Mesenchymal stem cell (in vitro differentiated cells and primary cell): ENCODE measurements at regions not wholly inside any gene's neighbourhood (a gene's known extent, or its start where the extent isn't known, plus 50 kb on each side); places are given as distances from the start of the nearest gene placed in this dataset.

Source experiments
- DNase-seq: peaks from one replicate; pipeline ENCODE4 v3.0.0-alpha.2; 2013
- H2AFZ ChIP-seq: one replicate; pipeline ENCODE4 v1.6.1; 2013; ENCODE audit warnings: low read depth, mild to moderate bottlenecking, control low read depth, inconsistent platforms, low read length, moderate library complexity
- H2AK5ac ChIP-seq: 2 replicates; pipeline ENCODE4 v1.6.1; 2013; ENCODE audit warnings: low read length, moderate library complexity, mild to moderate bottlenecking, inconsistent platforms; ENCODE audit not compliant: severe bottlenecking
- H2BK120ac ChIP-seq: one replicate; pipeline ENCODE4 v1.6.1; 2013; ENCODE audit warnings: low read depth, mild to moderate bottlenecking, inconsistent platforms, low read length, moderate library complexity
- H2BK12ac ChIP-seq, 2 experiments: one replicate each; pipeline ENCODE4 v1.6.1; 2013; ENCODE audit warnings: inconsistent platforms in 2 of 2, low read length in 2 of 2, mild to moderate bottlenecking in 2 of 2, moderate library complexity in 2 of 2, control low read depth in 1 of 2
- H2BK15ac ChIP-seq: one replicate; pipeline ENCODE4 v1.6.1; 2013; ENCODE audit warnings: mild to moderate bottlenecking, low read depth, inconsistent platforms; ENCODE audit not compliant: poor library complexity, severe bottlenecking
- H2BK5ac ChIP-seq: 2 replicates; pipeline ENCODE4 v1.6.1; 2013; ENCODE audit warnings: low read depth, mild to moderate bottlenecking, low read length, control low read depth, inconsistent platforms; ENCODE audit not compliant: poor library complexity, severe bottlenecking
- H3K14ac ChIP-seq, 2 experiments: one replicate each; pipeline ENCODE4 v1.6.1; 2013; ENCODE audit warnings: inconsistent platforms in 2 of 2, low read length in 2 of 2, control low read depth in 1 of 2, mild to moderate bottlenecking in 1 of 2, moderate library complexity in 1 of 2
- H3K18ac ChIP-seq, 2 experiments: one replicate each; pipeline ENCODE4 v1.6.1; 2013; ENCODE audit warnings: inconsistent platforms in 2 of 2, low read length in 2 of 2, control low read depth in 1 of 2, low read depth in 1 of 2, mild to moderate bottlenecking in 1 of 2
- H3K23ac ChIP-seq, 2 experiments: one replicate each; pipeline ENCODE4 v1.6.1; 2013; ENCODE audit warnings: inconsistent platforms in 2 of 2, low read length in 2 of 2, mild to moderate bottlenecking in 2 of 2, moderate library complexity in 2 of 2, control low read depth in 1 of 2
- H3K27ac ChIP-seq: 2 replicates; pipeline ENCODE4 v1.5.1; 2013; ENCODE audit warnings: mild to moderate bottlenecking, moderate library complexity, low read length, control low read depth, inconsistent platforms; ENCODE audit not compliant: poor library complexity, severe bottlenecking
- H3K27me3 ChIP-seq, 2 experiments: 2 replicates each; pipeline versions ENCODE4 v1.6.1 to v1.7.0; 2013; ENCODE audit warnings: low read length in 2 of 2, mild to moderate bottlenecking in 2 of 2, moderate library complexity in 2 of 2, control low read depth in 1 of 2, inconsistent platforms in 1 of 2; ENCODE audit not compliant: control insufficient read depth in 1 of 2, insufficient read depth in 1 of 2
- H3K36me3 ChIP-seq, 2 experiments: 2 replicates each; pipeline versions ENCODE4 v1.6.1 to v1.7.0; 2013; ENCODE audit warnings: low read length in 2 of 2, control low read depth in 1 of 2, inconsistent platforms in 1 of 2, low read depth in 1 of 2, mild to moderate bottlenecking in 1 of 2; ENCODE audit not compliant: insufficient read depth in 2 of 2, control insufficient read depth in 1 of 2
- H3K4ac ChIP-seq, 2 experiments: one replicate each; pipeline ENCODE4 v1.6.1; 2013; ENCODE audit warnings: inconsistent platforms in 2 of 2, low read length in 2 of 2, mild to moderate bottlenecking in 2 of 2, moderate library complexity in 2 of 2, control low read depth in 1 of 2, low read depth in 1 of 2
- H3K4me1 ChIP-seq: 2 replicates; pipeline ENCODE4 v1.6.1; 2013; ENCODE audit warnings: low read depth, low read length, control low read depth; ENCODE audit not compliant: control insufficient read depth, insufficient read depth
- H3K4me2 ChIP-seq: 2 replicates; pipeline ENCODE4 v1.6.1; 2013; ENCODE audit warnings: low read length, mild to moderate bottlenecking, inconsistent platforms; ENCODE audit not compliant: poor library complexity, severe bottlenecking
- H3K4me3 ChIP-seq, 2 experiments: 2 replicates each; pipeline versions ENCODE4 v1.5.1 to v1.7.0; 2013; ENCODE audit warnings: low read length in 2 of 2, mild to moderate bottlenecking in 2 of 2, control low read depth in 1 of 2, low read depth in 1 of 2; ENCODE audit not compliant: insufficient read depth in 1 of 2
- H3K79me1 ChIP-seq: replicated peaks from 2 replicates; pipeline ENCODE4 v1.6.1; 2013; ENCODE audit warnings: mild to moderate bottlenecking, control low read depth, low read length, inconsistent platforms; ENCODE audit not compliant: poor library complexity, severe bottlenecking
- H3K9ac ChIP-seq: 2 replicates; pipeline ENCODE4 v1.7.0; 2013; ENCODE audit warnings: mild to moderate bottlenecking, low read length, moderate library complexity
- H3K9me3 ChIP-seq: 2 replicates; pipeline ENCODE4 v1.7.0; 2013; ENCODE audit warnings: mild to moderate bottlenecking, low read length; ENCODE audit not compliant: control insufficient read depth
- H4K8ac ChIP-seq: one replicate; pipeline ENCODE4 v1.6.1; 2013; ENCODE audit warnings: inconsistent platforms, mild to moderate bottlenecking, low read length, moderate library complexity
- H4K91ac ChIP-seq: one replicate; pipeline ENCODE4 v1.6.1; 2013; ENCODE audit warnings: mild to moderate bottlenecking, low read length, inconsistent platforms
- WGBS: methylation state at CpG from one replicate; pipeline ENCODE4 v1.1.7; 2013; ENCODE audit warnings: mixed read lengths; 5-methylcytosine and 5-hydroxymethylcytosine counted together

- Histone ChIP-seq H4K91ac (no peak overlapping the region), H3K14ac (peak overlapping the region in 1 of 2 experiments; percentile 71), H3K4ac (no peak overlapping the region), H3K36me3 (no peaks in the 10 kb centered on the region), H3K23ac (no peak overlapping the region), H3K27me3 (peaks cover 0 to 38% of the 10 kb centered on the region in 2 experiments), H2BK15ac (no peak overlapping the region), H3K9me3 (no peaks in the 10 kb centered on the region), H2AK5ac (peak overlapping the region; percentile 83), H2BK5ac (no peak overlapping the region), H3K4me2 (no peak overlapping the region), H3K27ac (peak overlapping the region; percentile 92), H3K79me1 (no peaks in the 10 kb centered on the region), H3K18ac (peak overlapping the region in 1 of 2 experiments; percentile 48), H2BK12ac (peak overlapping the region in 1 of 2 experiments; percentile 88), H2BK120ac (peak overlapping the region; percentile 49), H4K8ac (no peak overlapping the region), H3K4me3 (no peak overlapping the region), H2AFZ (no peak overlapping the region), H3K9ac (no peak overlapping the region), H3K4me1 (peaks cover 20% of the 10 kb centered on the region)
- WGBS, result 100% methylated on average over 3 of the region's 3 CpGs
- DNase-seq, result no peak
Measured at GRCh38 chrX:107565015-107565414, 63.3 kb upstream of the PRPS1 start.

GRCh38 chrX:107565931-107566603, 62.2 kb upstream of the PRPS1 start:
- Histone ChIP-seq H3K27ac (peak overlapping the region; percentile 92), H3K23ac (no peak overlapping the region), H3K4ac (peak overlapping the region in 1 of 2 experiments; percentile 51), H2AK5ac (peak overlapping the region; percentile 35), H2BK15ac (no peak overlapping the region), H3K79me1 (no peaks in the 10 kb centered on the region), H3K18ac (no peak overlapping the region), H2AFZ (no peak overlapping the region), H3K4me3 (no peak overlapping the region), H2BK12ac (peak overlapping the region in 1 of 2 experiments; percentile 72), H2BK5ac (no peak overlapping the region), H3K27me3 (peaks cover 0 to 33% of the 10 kb centered on the region in 2 experiments), H3K9ac (no peak overlapping the region), H3K36me3 (no peaks in the 10 kb centered on the region), H2BK120ac (no peak overlapping the region), H3K9me3 (no peaks in the 10 kb centered on the region), H4K8ac (no peak overlapping the region), H3K14ac (no peak overlapping the region), H4K91ac (no peak overlapping the region), H3K4me2 (peak overlapping the region; percentile 34), H3K4me1 (peaks cover 20% of the 10 kb centered on the region)
- peak; percentile 79 for DNase-seq
- 67% methylated on average over 6 of the region's 7 CpGs for WGBS

GRCh38 chrX:107566604-107567262, 61.6 kb upstream of the PRPS1 start:
- H3K27me3 ChIP-seq, result peaks cover 0 to 27% of the 10 kb centered on the region in 2 experiments
- peaks cover 19% of the 10 kb centered on the region for H3K4me1 ChIP-seq
- H3K23ac ChIP-seq, result no peak overlapping the region
- no peaks in the 10 kb centered on the region for H3K79me1 ChIP-seq
- H3K14ac ChIP-seq, result no peak overlapping the region
- H2BK15ac ChIP-seq, result no peak overlapping the region
- no peaks in the 10 kb centered on the region for H3K9me3 ChIP-seq
- no peak overlapping the region for H2AFZ ChIP-seq
- no peak overlapping the region for H4K8ac ChIP-seq
- no peak overlapping the region for H2BK5ac ChIP-seq
- peak overlapping the region; percentile 61 for H2AK5ac ChIP-seq
- peak; percentile 70 for DNase-seq
- no peak overlapping the region for H3K4ac ChIP-seq
- no peak overlapping the region for H2BK120ac ChIP-seq
- no peaks in the 10 kb centered on the region for H3K36me3 ChIP-seq
- H3K4me2 ChIP-seq, result no peak overlapping the region
- H2BK12ac ChIP-seq, result no peak overlapping the region
- WGBS, result 86% methylated on average over 1 of the region's 2 CpGs
- H3K9ac ChIP-seq, result no peak overlapping the region
- H3K4me3 ChIP-seq, result no peak overlapping the region
- peak overlapping the region; percentile 29 for H3K27ac ChIP-seq
- no peak overlapping the region for H4K91ac ChIP-seq
- H3K18ac ChIP-seq, result peak overlapping the region in 1 of 2 experiments; percentile 33

- H3K18ac ChIP-seq, result no peak overlapping the region
- H3K9ac ChIP-seq, result no peak overlapping the region
- H4K91ac ChIP-seq, result peak overlapping the region; percentile 68
- H3K4me3 ChIP-seq, result no peak overlapping the region
- H3K4me2 ChIP-seq, result no peak overlapping the region
- H3K23ac ChIP-seq, result no peak overlapping the region
- H3K4me1 ChIP-seq, result peaks cover 14% of the 10 kb centered on the region
- H3K36me3 ChIP-seq, result no peaks in the 10 kb centered on the region
- H2AK5ac ChIP-seq, result no peak overlapping the region
- H2BK15ac ChIP-seq, result no peak overlapping the region
- WGBS, result 47% methylated on average over 2 of the region's 2 CpGs
- no peak overlapping the region for H3K4ac ChIP-seq
- no peaks in the 10 kb centered on the region for H3K79me1 ChIP-seq
- no peak overlapping the region for H3K14ac ChIP-seq
- H2BK120ac ChIP-seq, result no peak overlapping the region
- H3K27me3 ChIP-seq, result peaks cover 0 to 25% of the 10 kb centered on the region in 2 experiments
- no peak overlapping the region for H2BK5ac ChIP-seq
- no peak for DNase-seq
- no peak overlapping the region for H2BK12ac ChIP-seq
- no peak overlapping the region for H2AFZ ChIP-seq
- H3K9me3 ChIP-seq, result no peaks in the 10 kb centered on the region
- peak overlapping the region; percentile 32 for H3K27ac ChIP-seq
- no peak overlapping the region for H4K8ac ChIP-seq
Measured at GRCh38 chrX:107567370-107567769, 60.9 kb upstream of the PRPS1 start.
